ENCODE measurements at regions not wholly inside any gene's neighbourhood (a gene's known extent, or its start where the extent isn't known, plus 50 kb on each side); places are given as distances from the start of the nearest gene placed in this dataset.

GRCh38 chr2:59568461-59568860 lies 985.0 kb downstream of the BCL11A start:
- no peak for DNase-seq

DNA sequence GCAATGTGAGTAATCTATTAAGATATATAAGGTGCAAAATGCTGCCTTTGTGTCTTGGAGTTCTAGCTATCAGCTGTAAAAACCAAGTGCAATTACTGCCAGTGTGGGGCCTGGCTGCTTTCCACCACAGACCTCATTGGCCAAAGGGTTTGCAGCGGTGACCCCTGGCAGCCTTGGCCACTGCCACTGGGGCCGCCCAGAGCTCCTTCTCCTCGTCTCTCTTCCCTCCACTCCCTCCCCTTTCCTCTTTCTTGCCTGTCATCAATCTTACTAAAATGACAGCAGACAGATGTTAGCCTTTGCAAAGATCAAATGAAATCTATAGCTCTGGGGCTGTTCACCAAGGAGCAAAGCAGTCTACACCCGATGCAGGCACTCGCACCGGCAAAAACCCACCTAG lies 986.3 kb downstream of the BCL11A start:
- DNase-seq: no peak

GRCh38 chr2:59566739-59567138 lies 986.7 kb downstream of the BCL11A start:
- no peak for DNase-seq

DNA sequence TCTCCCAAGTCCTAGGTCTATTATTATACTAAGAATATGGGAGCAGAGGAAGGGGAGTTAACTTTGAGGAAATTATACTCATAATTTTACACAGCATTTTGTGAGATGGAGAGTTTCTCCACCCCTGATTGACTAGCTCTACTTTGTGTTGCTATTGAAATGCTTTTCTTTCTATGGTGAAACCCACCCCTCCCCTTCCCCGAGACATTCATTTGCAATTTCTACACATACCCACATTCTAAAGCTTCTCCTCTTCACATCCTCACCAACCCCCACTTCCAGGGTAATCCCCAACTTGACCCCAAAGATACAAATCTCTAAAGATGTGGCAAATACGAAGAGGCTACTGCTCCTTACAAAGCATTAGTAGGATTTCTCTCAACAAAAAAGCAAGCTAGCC lies 992.2 kb downstream of the BCL11A start:
- no peak for DNase-seq

DNA sequence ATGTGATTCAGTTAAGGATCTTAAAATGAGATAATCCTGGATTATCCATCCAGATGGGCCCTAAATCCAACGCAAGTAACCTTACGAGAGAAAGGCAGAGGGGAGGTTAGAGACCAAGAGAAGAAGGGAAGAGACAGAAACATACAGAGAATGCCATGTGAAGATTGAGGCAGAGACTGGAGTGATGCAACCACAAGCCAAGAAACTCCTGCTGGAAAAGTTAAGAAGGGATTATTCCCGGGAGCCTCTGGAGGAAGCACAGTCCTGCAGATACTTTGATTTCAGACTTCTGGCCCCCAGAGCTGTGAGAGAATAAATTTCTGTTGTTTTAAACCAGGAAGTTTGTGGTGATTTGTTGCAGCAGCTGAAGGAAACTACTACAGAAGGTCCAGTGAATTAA lies 992.7 kb downstream of the BCL11A start:
- DNase-seq: no peak

GRCh38 chr2:59540864-59541263 lies 1012.6 kb downstream of the BCL11A start:
- DNase-seq: no peak

DNA sequence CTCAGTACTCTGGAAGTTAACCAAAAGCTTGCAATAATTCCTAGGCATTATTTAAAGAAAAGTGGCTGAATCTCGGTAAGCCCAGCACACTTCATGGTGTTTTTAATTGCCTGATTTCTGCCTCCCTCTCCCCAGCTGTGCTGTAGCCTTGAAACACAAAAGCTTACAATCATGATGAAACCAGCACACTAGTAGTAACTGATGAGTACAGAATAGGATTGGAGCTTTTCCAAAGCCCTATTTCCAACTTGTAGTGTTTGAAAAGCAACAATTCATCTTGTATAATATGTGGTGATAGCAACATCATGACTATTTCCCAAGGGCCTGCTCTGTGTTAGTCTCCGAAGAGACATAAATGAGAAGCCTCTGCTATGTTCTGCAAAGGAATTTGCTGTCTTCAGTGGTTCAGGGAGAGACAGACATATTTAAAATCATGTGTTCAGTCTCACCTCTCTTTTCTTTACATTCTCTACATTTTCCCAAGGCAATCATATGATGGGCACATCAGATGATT lies 1015.0 kb downstream of the BCL11A start:
- DNase-seq: no peak

GRCh38 chr2:59532808-59533207 lies 1020.6 kb downstream of the BCL11A start:
- DNase-seq: no peak

DNA sequence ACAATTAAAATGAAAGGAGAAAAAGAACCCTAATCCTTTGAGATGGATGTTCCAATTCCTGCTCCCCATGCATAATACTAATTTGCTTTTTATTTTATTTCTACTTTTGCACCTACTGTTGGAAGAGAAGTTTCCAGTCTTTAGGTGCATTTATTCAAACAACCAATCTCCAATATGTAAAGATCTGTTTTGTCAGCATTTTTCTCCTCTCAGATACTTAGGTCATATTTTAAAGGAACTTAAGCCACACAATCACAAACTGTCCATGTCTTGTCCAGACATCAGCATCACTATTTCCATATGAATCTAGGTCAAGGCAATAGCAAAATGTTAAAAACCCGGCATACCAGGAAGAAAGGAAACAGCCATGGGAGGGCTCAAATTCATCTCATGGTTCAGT lies 1023.2 kb downstream of the BCL11A start:
- no peak for DNase-seq

DNA sequence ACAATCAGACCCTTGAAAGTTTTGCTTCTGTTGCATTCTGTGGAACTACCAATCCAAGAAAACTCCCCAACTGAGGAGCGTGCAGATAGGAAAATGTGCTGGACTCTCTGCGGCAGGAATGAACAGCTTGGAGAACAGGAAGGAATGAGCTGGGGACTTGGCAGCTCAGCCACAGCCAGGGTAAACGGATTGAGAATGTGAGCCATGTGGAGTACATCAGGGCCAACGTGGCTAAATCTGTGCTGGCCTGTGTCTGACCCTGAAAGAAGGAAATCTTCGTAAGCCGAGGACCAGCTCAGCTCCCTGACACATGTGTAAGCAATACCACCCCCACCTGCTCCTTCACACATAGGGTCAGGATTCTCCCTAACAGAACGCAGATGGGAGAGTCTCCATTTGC lies 1023.7 kb downstream of the BCL11A start:
- no peak for DNase-seq

DNA sequence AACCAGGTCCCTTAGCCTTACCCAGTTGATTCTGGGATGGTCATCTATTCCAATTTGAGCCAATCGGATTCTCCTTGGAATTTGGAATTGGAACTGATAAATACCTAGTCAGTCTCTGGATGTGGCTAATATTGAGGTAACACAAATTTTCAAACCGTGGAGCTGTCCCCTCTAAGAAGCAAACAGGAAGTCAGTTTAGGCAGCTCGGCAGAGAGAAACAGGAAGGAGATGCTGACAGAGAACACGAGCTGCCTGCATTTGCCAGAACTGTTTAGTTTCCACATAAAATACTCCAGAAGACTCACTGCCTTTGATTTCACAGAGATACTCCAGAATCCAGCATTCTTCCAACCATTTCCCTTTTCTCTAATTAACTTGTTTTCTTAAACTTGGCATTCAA lies 1024.9 kb downstream of the BCL11A start:
- no peak for DNase-seq

- no peak for DNase-seq
These were observed 1050.5 kb downstream of the BCL11A start for GRCh38 chr2:59502981-59503380.

DNA sequence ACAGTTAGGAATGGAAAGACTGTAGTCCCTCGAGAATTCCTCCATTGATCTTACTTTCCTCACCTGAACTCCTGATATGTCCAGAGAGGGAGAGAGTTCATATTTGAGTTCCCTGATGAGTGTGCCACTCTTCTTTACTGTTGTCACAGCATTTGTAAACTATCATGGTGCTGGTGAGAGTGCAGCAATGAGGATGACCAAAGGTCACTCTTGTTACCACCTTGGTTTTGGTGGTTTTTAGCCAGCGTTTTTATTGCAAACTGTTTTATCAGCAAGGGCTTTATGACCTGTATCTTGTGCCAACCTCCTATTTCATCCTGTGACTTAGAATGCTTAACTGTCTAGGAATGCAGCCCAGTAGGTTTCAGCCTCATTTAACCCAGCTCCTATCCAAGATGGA lies 1062.5 kb downstream of the BCL11A start:
- DNase-seq: no peak

DNA sequence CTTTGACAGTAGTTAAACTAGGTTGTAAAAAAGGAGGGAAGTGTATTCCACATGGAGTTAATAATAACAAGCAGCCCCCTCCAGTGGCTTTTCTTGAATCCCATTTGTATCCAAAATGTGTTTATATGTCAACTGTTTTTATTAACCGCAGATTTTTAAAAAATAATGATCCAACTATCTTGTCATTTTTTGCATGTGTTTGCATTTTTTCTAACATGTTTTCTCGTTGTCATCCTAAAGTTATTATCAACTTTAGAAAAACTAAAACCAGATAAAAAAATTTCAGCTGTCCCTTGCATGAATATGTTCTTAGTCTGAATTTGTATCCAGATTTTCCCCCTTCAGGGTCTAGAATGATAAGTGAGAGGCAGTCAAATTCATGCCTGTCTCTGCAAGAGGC lies 1063.3 kb downstream of the BCL11A start:
- no peak for DNase-seq

- no peak for DNase-seq
These were observed 1068.8 kb downstream of the BCL11A start for GRCh38 chr2:59484673-59485072.

- no peak for DNase-seq
These were observed 1090.0 kb downstream of the BCL11A start for GRCh38 chr2:59463426-59463825.

GRCh38 chr2:59462422-59463197 lies 1090.8 kb downstream of the BCL11A start:
- DNase-seq: no peak

- DNase-seq: no peak
These were observed 1092.3 kb downstream of the BCL11A start for GRCh38 chr2:59461127-59461526.

DNA sequence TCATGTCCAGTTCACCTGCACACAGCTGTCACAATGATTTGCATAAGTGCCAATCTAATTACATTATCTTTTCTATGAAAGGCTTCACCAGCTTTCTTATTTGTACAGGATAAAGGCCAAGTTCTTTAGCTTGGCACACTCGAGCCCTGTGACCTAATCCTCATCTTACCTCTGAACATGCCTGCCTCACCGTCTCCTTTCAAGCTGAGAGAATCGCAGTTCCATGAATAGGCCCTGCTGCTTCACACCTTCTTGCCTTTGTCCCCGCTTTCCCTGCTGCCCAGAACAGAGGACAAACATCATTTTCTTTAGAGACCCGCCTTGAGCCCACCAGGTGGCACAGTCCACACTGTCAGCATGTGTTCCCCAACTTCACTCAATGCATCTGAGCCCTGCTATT lies 1094.7 kb downstream of the BCL11A start:
- no peak for DNase-seq

DNA sequence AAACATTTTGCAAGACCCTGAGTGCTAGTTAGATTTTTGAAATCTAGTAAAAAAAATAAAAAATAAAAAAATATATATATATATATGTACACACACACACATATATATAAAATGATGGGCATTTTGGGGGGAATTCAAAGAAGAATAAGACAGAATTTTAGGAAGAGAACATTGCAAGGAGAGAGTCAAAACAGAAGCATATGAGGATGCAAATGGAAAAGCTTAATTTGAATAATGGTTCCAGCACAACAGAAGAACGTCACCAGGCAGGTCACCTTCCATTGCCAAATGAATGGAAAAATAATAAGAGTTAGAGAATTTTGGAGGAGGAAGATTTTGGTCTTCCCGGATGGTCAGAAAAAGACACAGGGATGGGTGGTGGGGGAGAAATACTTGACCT lies 1097.2 kb downstream of the BCL11A start:
- no peak for DNase-seq

DNA sequence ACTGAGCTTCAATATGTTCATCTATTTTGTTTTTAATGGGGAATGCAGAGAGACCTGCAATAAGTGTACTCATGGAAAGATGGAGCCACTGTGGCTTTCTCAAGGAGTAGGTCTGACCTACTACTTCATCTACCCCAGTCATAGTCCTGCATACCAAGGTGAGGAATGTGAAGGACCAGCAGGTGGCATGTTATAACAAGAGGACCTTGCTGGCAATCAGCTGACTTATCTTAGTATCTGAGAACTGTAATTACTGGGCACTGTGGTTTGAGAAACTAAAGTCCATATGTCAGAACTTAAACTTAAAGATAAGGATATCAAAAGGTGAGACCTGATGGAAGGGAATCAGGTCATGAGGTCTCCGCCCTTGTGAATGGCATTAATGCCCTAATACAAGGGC lies 1104.2 kb downstream of the BCL11A start:
- no peak for DNase-seq

DNA sequence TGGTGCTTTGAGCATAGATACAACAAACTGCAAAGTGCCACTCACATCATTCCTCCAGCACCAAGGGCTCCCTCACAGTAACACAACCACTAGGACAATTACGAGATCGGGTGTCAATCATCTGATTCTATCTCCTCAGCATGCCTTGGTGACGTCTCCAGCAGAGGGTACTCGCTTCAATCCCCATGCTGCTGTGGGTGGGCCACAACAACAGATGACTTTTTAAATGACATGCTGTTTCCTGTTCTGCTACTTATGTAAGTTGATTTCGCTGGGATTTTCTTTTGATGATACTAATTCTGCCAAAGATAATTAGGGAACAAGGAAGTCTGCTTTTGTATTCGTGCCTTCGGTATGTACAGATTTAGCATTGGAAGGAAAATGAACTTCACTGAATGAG lies 1113.0 kb downstream of the BCL11A start:
- no peak for DNase-seq

DNA sequence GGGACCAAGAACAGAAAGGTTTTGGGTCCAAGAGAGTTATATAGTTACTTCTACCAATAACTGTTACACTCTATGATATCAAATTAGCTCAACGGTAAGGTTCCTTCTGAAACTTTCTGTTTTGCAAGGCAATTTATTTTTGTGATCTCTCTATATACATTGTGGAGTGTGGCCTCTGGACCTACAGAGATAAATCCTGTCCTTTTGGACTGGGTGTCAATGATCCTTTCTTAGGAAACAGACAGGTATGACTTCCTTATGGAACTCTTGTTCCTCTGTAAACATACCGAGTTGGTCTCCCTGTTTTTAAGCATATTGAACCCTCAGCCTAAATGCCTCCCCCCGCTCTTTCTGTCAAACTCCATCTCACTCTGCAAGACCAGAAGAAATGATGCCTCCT lies 1117.8 kb downstream of the BCL11A start:
- DNase-seq: no peak

DNA sequence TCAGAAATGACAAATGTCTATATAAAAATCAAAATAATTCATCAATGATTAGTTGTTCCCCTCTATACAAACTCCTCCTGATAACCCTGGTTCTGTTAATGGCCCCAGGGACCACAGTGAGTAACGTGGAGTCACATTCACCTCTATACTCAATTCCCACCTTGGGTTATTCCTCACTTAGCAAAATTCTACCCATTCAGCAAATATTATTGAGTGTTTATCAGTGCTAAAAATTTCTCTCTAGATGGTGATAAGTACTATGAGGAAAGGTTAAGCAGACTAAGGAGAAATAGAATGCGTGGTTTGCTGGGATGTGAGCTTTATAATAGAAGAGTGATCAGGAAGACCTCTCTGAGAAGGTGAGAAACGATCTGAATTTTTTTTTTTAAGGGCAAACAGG lies 1124.5 kb downstream of the BCL11A start:
- DNase-seq: no peak
